K562 (cell line): ENCODE measurements at regions not wholly inside any gene's neighbourhood (a gene's known extent, or its start where the extent isn't known, plus 50 kb on each side); places are given as distances from the start of the nearest gene placed in this dataset.

ENCODE experiments used
- BRF1 ChIP-seq: IDR thresholded peaks from 3 replicates; pipeline ENCODE4 v1.6.1; 2011; ENCODE audit warnings: borderline replicate concordance, mild to moderate bottlenecking; ENCODE audit not compliant: insufficient read length; ENCODE audit errors: extremely low read depth
- DPF2 ChIP-seq: fragments of 450-650 bp; IDR thresholded peaks from 2 replicates; pipeline ENCODE4 v1.6.1; 2016
- EZH2 ChIP-seq: IDR thresholded peaks from 2 replicates; pipeline ENCODE4 v1.6.1; 2012; ENCODE audit warnings: low read depth, mild to moderate bottlenecking, inconsistent platforms, low read length, borderline replicate concordance
- FOXA3 ChIP-seq, 2 experiments: fragments of 450-650 bp in 1 of 2; sonication (generic) in 1 of 2; formaldehyde crosslinking; IDR thresholded peaks in 1 of 2; conservative IDR thresholded peaks in 1 of 2; 2 replicates each; pipeline versions ENCODE4 v1.4.0 to v1.8.0; 2020 to 2022; ENCODE audit warnings: mild to moderate bottlenecking in 2 of 2, missing genetic modification reagents in 1 of 2
- HNRNPUL1 ChIP-seq: fragments of 200-400 bp; formaldehyde crosslinking; IDR thresholded peaks from 2 replicates; pipeline ENCODE4 v1.6.1; 2017; ENCODE audit warnings: low read length
- JUN ChIP-seq, 2 experiments: sonication (generic) in 1 of 2; formaldehyde crosslinking in 1 of 2; IDR thresholded peaks; 2 replicates each; pipeline versions ENCODE4 v1.6.1 to v1.8.0; 2012 to 2022; ENCODE audit warnings: borderline replicate concordance in 2 of 2, mild to moderate bottlenecking in 2 of 2, improper control_type of control experiment in 1 of 2, low read depth in 1 of 2, low read length in 1 of 2, missing genetic modification reagents in 1 of 2
- MCM3 ChIP-seq: fragments of 450-650 bp; IDR thresholded peaks from 2 replicates; pipeline ENCODE4 v1.6.1; 2016
- MCM5 ChIP-seq: fragments of 450-650 bp; IDR thresholded peaks from 2 replicates; pipeline ENCODE4 v1.6.1; 2016; ENCODE audit warnings: low read depth
- MXD1 ChIP-seq: fragments of 250-450 bp; sonication (Bioruptor Pico); IDR thresholded peaks from 2 replicates; pipeline ENCODE4 v1.8.0; 2021; ENCODE audit warnings: borderline replicate concordance, mild to moderate bottlenecking, moderate library complexity; ENCODE audit not compliant: poor library complexity, severe bottlenecking
- NR1H2 ChIP-seq: sonication (generic); formaldehyde crosslinking; IDR thresholded peaks from 2 replicates; pipeline ENCODE4 v1.4.0; 2020; ENCODE audit warnings: mild to moderate bottlenecking, missing genetic modification reagents
- PHF21A ChIP-seq: fragments of 450-650 bp; IDR thresholded peaks from 2 replicates; pipeline ENCODE4 v1.6.1; 2017; ENCODE audit warnings: low read depth, borderline replicate concordance
- PKNOX1 ChIP-seq: fragments of 450-650 bp; IDR thresholded peaks from 2 replicates; pipeline ENCODE4 v1.6.1; 2016
- PTBP1 ChIP-seq: fragments of 200-400 bp; formaldehyde crosslinking; IDR thresholded peaks from 2 replicates; pipeline ENCODE4 v1.6.1; 2017; ENCODE audit warnings: low read depth, low read length
- PTTG1 ChIP-seq: fragments of 450-650 bp; IDR thresholded peaks from 2 replicates; pipeline ENCODE4 v1.6.1; 2016; ENCODE audit warnings: low read depth, mild to moderate bottlenecking, missing genetic modification characterization, missing compliant biosample characterization
- TSC22D4 ChIP-seq: fragments of 450-650 bp; IDR thresholded peaks from 2 replicates; pipeline ENCODE4 v1.6.1; 2016; ENCODE audit warnings: missing genetic modification characterization, missing biosample characterization, control low read depth
- ZNF668 ChIP-seq: fragments of 250-450 bp; sonication (Bioruptor Pico); IDR thresholded peaks from 2 replicates; pipeline ENCODE4 v1.8.0; 2022; ENCODE audit warnings: mild to moderate bottlenecking, inconsistent platforms
- ZNF696 ChIP-seq: fragments of 250-450 bp; sonication (Bioruptor Pico); conservative IDR thresholded peaks from 2 replicates; pipeline ENCODE4 v1.4.0; 2020; ENCODE audit warnings: mild to moderate bottlenecking, moderate library complexity
- ZNF785 ChIP-seq: fragments of 250-450 bp; sonication (Bioruptor Pico); IDR thresholded peaks from 2 replicates; pipeline ENCODE4 v1.4.0; 2020; ENCODE audit warnings: mild to moderate bottlenecking
- TF ChIP-seq, protein P1 (sequence below), 2 experiments: fragments of 150-350 bp in 1 of 2; IDR thresholded peaks; 2 replicates each; pipeline ENCODE4 v1.6.1; 2012 to 2016; ENCODE audit warnings: low read depth in 2 of 2, low read length in 2 of 2, mild to moderate bottlenecking in 1 of 2, moderate library complexity in 1 of 2

GRCh38 chr6:154675602-154676088, 57.6 kb upstream of the SCAF8 start (continued):
- TF ChIP-seq EZH2 (no peak; the same call in 1 of the 2 replicates), PTTG1 (tag) (no peak), ZNF785 (CRISPR knock-in tag) (no peak), NR1H2 (CRISPR knock-in tag) (no peak), MCM3 (no peak), ZNF668 (CRISPR knock-in tag) (no peak), MXD1 (CRISPR knock-in tag) (no peak), MCM5 (no peak), BRF1 (no peak), JUN (IDR thresholded peaks at IDR 0.05; ENCODE audit: borderline replicate concordance, low read depth, low read length) (peak; percentile 41; the same call in 1 of the 2 replicates), JUN (CRISPR knock-in tag; IDR thresholded peaks at IDR 0.05; ENCODE audit: borderline replicate concordance) (no peak), HNRNPUL1 (no peak), ZNF696 (CRISPR knock-in tag) (no peak), TSC22D4 (no peak), PHF21A (peak; percentile 38; the same call in 1 of the 2 replicates), FOXA3 (CRISPR knock-in tag; conservative IDR thresholded peaks at IDR 0.05 in 1 of 2, IDR thresholded peaks at IDR 0.05 in 1 of 2) (no peak), DPF2 (no peak), PTBP1 (no peak), PKNOX1 (peak; percentile 84)
- TF ChIP-seq, protein P1, sequence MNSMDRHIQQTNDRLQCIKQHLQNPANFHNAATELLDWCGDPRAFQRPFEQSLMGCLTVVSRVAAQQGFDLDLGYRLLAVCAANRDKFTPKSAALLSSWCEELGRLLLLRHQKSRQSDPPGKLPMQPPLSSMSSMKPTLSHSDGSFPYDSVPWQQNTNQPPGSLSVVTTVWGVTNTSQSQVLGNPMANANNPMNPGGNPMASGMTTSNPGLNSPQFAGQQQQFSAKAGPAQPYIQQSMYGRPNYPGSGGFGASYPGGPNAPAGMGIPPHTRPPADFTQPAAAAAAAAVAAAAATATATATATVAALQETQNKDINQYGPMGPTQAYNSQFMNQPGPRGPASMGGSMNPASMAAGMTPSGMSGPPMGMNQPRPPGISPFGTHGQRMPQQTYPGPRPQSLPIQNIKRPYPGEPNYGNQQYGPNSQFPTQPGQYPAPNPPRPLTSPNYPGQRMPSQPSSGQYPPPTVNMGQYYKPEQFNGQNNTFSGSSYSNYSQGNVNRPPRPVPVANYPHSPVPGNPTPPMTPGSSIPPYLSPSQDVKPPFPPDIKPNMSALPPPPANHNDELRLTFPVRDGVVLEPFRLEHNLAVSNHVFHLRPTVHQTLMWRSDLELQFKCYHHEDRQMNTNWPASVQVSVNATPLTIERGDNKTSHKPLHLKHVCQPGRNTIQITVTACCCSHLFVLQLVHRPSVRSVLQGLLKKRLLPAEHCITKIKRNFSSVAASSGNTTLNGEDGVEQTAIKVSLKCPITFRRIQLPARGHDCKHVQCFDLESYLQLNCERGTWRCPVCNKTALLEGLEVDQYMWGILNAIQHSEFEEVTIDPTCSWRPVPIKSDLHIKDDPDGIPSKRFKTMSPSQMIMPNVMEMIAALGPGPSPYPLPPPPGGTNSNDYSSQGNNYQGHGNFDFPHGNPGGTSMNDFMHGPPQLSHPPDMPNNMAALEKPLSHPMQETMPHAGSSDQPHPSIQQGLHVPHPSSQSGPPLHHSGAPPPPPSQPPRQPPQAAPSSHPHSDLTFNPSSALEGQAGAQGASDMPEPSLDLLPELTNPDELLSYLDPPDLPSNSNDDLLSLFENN (IDR thresholded peaks at IDR 0.05; ENCODE audit: low read depth in 2 of 2, low read length in 2 of 2): no peak
